B cell (primary cell): ENCODE measurements at regions not wholly inside any gene's neighbourhood (a gene's known extent, or its start where the extent isn't known, plus 50 kb on each side); places are given as distances from the start of the nearest gene placed in this dataset.

Experiments used
- EZH2 ChIP-seq: IDR thresholded peaks from 2 replicates; pipeline ENCODE4 v1.6.1; 2012; ENCODE audit warnings: borderline replicate concordance, low read depth, mild to moderate bottlenecking, moderate library complexity, low read length; ENCODE audit not compliant: insufficient read depth, poor library complexity, severe bottlenecking
- TF ChIP-seq, protein P1 (sequence below): fragments of 200-600 bp; IDR thresholded peaks from one replicate; pipeline ENCODE4 v1.8.0; 2022; ENCODE audit warnings: antibody characterized with exemption, mild to moderate bottlenecking

GRCh38 chr5:116951219-116951618, 376.6 kb upstream of the SEMA6A start:
- TF ChIP-seq, protein P1, sequence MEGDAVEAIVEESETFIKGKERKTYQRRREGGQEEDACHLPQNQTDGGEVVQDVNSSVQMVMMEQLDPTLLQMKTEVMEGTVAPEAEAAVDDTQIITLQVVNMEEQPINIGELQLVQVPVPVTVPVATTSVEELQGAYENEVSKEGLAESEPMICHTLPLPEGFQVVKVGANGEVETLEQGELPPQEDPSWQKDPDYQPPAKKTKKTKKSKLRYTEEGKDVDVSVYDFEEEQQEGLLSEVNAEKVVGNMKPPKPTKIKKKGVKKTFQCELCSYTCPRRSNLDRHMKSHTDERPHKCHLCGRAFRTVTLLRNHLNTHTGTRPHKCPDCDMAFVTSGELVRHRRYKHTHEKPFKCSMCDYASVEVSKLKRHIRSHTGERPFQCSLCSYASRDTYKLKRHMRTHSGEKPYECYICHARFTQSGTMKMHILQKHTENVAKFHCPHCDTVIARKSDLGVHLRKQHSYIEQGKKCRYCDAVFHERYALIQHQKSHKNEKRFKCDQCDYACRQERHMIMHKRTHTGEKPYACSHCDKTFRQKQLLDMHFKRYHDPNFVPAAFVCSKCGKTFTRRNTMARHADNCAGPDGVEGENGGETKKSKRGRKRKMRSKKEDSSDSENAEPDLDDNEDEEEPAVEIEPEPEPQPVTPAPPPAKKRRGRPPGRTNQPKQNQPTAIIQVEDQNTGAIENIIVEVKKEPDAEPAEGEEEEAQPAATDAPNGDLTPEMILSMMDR, result no peak
- TF ChIP-seq EZH2, result no peak
